Fibroblast of pulmonary artery (primary cell): ENCODE measurements at regions not wholly inside any gene's neighbourhood (a gene's known extent, or its start where the extent isn't known, plus 50 kb on each side); places are given as distances from the start of the nearest gene placed in this dataset.

Experiments
- DNase-seq: peaks from one replicate; pipeline ENCODE4 v3.0.0-alpha.2; 2010; ENCODE audit warnings: low read depth
- H3K4me3 ChIP-seq: replicated peaks from 2 replicates; pipeline ENCODE4 v1.5.1; 2011; ENCODE audit warnings: low read depth, mild to moderate bottlenecking, control low read depth, low read length, moderate library complexity
- CTCF ChIP-seq: IDR thresholded peaks from 2 replicates; pipeline ENCODE4 v1.5.1; 2011; ENCODE audit warnings: mild to moderate bottlenecking, control low read depth, low read length, inconsistent platforms; ENCODE audit errors: missing control alignments

DNA sequence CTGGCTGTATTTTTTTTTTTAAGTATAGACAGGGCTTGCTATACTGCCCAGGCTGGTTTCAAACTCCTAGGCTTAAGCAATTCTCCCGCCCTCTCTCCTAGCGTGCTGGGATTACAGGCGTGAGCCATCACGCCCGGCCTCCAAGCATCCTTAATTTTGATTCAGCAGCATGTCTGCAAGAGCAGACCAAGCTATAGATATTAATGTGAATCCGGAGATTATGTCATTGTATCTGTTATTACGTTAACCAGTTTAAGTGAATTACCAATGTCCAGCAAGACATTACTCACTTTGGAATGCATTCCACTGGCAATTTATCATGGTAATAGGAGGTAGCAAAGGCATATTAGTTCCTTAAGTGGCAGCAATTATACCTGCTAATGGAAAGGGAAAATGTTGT lies 179.7 kb downstream of the CHRM3 start:
- TF ChIP-seq CTCF, result no peak
- H3K4me3 ChIP-seq, result no peak overlapping the region
- no peak for DNase-seq

DNA sequence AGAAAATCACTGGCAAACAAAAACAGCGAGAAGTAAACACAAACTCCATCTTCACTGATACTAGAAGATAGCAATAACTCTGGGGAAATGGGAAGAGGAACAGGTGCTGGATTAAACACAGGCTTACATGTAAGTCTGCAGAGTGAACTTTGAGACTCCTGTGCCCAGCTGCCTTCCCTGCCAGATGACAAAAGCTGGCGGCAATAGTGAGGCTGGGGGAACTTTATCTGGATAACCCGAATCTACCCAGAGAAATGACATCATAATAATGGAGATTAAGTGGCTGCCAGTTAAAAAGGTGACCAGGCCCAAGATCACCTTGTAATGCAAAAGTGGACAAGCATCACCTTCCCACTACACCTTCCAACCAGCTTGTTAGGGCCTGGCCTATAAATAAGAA lies 184.5 kb downstream of the CHRM3 start:
- no peak for TF ChIP-seq CTCF
- no peak overlapping the region for H3K4me3 ChIP-seq
- DNase-seq, result no peak

DNA sequence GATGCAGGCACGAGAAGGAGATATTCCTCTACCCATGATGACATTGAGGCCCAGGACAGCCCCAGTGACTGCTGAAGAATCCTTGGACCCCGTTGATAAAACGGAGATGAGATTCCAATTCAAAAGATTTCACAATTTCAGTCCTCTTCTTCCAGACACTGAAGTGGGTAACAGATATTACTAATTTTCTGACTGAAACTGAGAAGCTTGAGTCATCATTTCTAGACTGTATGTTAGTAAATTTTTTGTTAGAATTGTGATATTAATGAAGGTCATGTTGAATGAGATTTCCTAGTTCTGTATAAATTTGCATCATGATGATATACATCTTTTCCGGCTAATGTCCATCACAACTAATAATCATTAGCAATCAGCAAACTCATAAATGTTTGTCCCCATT lies 185.8 kb downstream of the CHRM3 start:
- TF ChIP-seq CTCF, result no peak
- no peak overlapping the region for H3K4me3 ChIP-seq
- no peak for DNase-seq

DNA sequence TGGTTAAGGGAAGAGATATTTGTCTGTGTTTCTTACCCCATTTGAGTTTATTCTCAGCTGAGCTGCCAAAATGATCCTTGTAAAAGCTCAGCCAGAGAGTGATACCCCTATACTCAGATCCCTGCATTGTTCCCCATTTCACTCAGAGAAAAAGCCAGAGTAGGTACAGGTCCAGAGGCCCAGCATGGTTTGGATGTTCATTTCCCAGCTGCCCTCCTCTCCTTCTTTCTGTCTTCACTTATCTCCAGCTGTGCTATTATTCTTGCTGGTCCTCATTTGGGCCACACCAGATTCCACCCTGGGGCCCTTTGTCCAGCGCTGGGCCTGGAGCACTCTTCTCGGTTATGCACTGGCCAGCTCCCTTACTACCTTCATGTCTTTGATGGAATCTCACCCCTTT lies 187.7 kb downstream of the CHRM3 start:
- no peak overlapping the region for H3K4me3 ChIP-seq
- no peak for DNase-seq
- TF ChIP-seq CTCF, result no peak

DNA sequence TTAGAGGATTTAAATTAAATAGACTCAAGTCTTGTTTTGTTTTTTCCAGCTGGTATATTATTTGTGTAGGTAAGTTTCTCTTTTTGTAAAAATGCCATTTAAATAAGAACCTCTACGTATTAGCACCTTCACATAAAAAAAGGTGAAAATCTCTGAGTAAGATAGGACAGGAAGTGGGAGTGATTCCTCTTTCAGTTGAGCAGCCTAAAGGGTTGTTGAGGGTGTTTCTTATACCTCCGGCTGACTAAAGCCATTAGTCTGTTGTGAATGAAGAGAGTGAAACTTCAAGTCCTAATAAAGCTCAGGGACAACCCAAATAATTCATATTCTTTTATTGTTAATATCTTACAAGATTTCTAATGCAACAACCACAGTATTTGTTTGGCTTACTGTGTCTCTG lies 188.7 kb downstream of the CHRM3 start:
- TF ChIP-seq CTCF, result no peak
- DNase-seq, result no peak
- H3K4me3 ChIP-seq, result no peak overlapping the region

GRCh38 chr1:239583536-239583935 lies 197.2 kb downstream of the CHRM3 start:
- H3K4me3 ChIP-seq, result no peak overlapping the region
- no peak for TF ChIP-seq CTCF
- no peak for DNase-seq

DNA sequence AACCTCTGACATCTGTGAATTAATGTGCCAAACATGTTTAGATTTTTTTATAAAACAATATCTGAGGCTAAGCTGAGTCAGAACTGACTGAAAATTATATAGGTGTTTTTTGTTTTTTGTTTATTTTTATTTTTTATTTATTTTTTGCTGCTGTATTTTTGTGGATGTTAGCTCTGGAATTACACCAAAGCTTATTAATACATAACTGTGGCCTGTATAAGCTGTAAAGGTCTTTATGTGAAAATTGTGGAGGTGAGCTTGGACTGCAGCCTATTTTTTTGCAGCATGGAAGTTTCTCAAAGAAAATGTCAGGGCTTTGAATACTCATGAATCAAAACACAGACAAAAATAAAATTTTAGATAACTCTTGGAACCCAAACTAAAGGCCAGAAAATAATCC lies 199.8 kb downstream of the CHRM3 start:
- H3K4me3 ChIP-seq, result no peak overlapping the region
- no peak for DNase-seq
- TF ChIP-seq CTCF, result no peak
